Central memory CD8-positive, alpha-beta T cell (primary cell): ENCODE measurements at regions not wholly inside any gene's neighbourhood (a gene's known extent, or its start where the extent isn't known, plus 50 kb on each side); places are given as distances from the start of the nearest gene placed in this dataset.
"Not testable (repeated sequence)": the region's sequence is repeated elsewhere in the genome, so short reads cannot be mapped to it uniquely, and the experiment has no call there.

ENCODE experiments used
- ATAC-seq: fragments of 150-1000 bp; cut with Tn5 transposase; replicated peaks from 2 replicates; pipeline ENCODE4 v1.10.0; 2022; ENCODE audit warnings: mild to moderate bottlenecking, moderate FRiP score, moderate number of reproducible peaks; ENCODE audit not compliant: poor library complexity, severe bottlenecking; ENCODE audit errors: extremely low read depth
- DNase-seq, 2 donors: peaks; one replicate each; pipeline ENCODE4 v3.0.0; 2021; ENCODE audit warnings: low spot score in 2 of 2
- H3K27ac Mint-ChIP-seq: one replicate; pipeline ENCODE4 v1.8.0; 2022; ENCODE audit warnings: low read depth, mild to moderate bottlenecking, moderate library complexity, mixed read lengths
- H3K27me3 Mint-ChIP-seq: one replicate; pipeline ENCODE4 v1.8.0; 2022; ENCODE audit warnings: mixed read lengths
- H3K36me3 Mint-ChIP-seq: one replicate; pipeline ENCODE4 v1.8.0; 2022; ENCODE audit warnings: mild to moderate bottlenecking, moderate library complexity, mixed read lengths; ENCODE audit not compliant: insufficient read depth
- H3K4me1 Mint-ChIP-seq: one replicate; pipeline ENCODE4 v1.8.0; 2022; ENCODE audit warnings: mixed read lengths
- H3K4me3 Mint-ChIP-seq: one replicate; pipeline ENCODE4 v1.8.0; 2022; ENCODE audit warnings: mild to moderate bottlenecking, moderate library complexity, mixed read lengths
- H3K9me3 Mint-ChIP-seq: one replicate; pipeline ENCODE4 v1.8.0; 2022; ENCODE audit warnings: mixed read lengths

- no peak for ATAC-seq
These were observed 95.4 kb upstream of the ERRFI1 start for GRCh38 chr1:8121261-8122159.

GRCh38 chr1:8120693-8121260 is 94.7 kb upstream of the ERRFI1 start:
- H3K36me3 Mint-ChIP-seq, result no peaks in the 10 kb centered on the region
- DNase-seq, result no peak
- H3K27ac Mint-ChIP-seq, result no peak overlapping the region
- ATAC-seq, result no peak
- H3K4me3 Mint-ChIP-seq, result no peak overlapping the region
- no peaks in the 10 kb centered on the region for H3K4me1 Mint-ChIP-seq
- H3K9me3 Mint-ChIP-seq, result no peaks in the 10 kb centered on the region
- H3K27me3 Mint-ChIP-seq, result no peaks in the 10 kb centered on the region

More at GRCh38 chr1:8121261-8122159, 95.4 kb upstream of the ERRFI1 start:
- Mint-ChIP-seq H3K4me3 (no peak overlapping the region), H3K9me3 (no peaks in the 10 kb centered on the region), H3K27ac (no peak overlapping the region), H3K4me1 (no peaks in the 10 kb centered on the region), H3K27me3 (no peaks in the 10 kb centered on the region), H3K36me3 (no peaks in the 10 kb centered on the region)
- no peak for DNase-seq

DNA sequence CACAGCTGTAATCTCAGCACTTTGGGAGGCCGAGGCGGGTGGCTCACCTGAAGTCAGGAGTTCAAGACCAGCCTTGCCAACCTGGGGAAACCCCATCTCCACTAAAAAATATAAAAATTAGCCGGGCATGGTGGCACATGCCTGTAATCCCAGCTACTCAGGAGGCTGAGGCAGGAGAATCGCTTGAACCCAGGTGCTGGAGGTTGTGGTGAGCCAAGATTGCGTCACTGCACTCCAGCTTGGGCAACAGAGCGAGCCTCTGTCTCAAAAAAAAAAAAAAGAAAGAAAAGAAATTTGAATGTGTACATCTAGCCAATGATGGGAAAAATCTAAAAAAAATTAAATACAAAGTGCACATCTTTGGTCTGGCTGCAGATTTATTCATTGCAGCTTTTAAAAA is 92.6 kb upstream of the ERRFI1 start:
- H3K9me3 Mint-ChIP-seq, H3K36me3 Mint-ChIP-seq, H3K27me3 Mint-ChIP-seq, H3K27ac Mint-ChIP-seq, H3K4me3 Mint-ChIP-seq, H3K4me1 Mint-ChIP-seq, ATAC-seq, DNase-seq: not testable (repeated sequence)

- H3K36me3 Mint-ChIP-seq, result peaks cover 5% of the 10 kb centered on the region
- H3K4me1 Mint-ChIP-seq, result peaks cover 13% of the 10 kb centered on the region
- H3K27me3 Mint-ChIP-seq, result no peaks in the 10 kb centered on the region
- H3K27ac Mint-ChIP-seq, result no peak overlapping the region
- ATAC-seq, result no peak
- H3K4me3 Mint-ChIP-seq, result no peak overlapping the region
- DNase-seq, result no peak
- no peaks in the 10 kb centered on the region for H3K9me3 Mint-ChIP-seq
These were observed 91.9 kb upstream of the ERRFI1 start for GRCh38 chr1:8118031-8118451.

DNA sequence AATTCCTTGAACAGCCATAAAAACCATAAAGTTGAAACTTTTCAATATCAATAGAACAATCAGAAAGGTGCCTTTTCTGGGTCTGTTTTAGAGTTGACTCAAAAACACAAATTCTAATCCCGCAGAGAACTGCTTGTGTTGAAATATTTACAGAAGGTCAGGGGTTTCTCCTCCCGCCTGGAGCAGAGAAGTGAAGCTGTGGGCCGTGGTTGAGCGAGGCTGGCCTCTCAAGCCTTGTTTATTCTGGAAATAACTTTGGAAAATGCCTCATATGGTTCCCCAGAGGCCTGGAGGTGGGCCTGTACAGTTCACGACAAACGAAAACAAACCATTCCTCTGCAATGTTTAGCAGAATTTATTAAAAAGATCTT is 90.8 kb upstream of the ERRFI1 start:
- Mint-ChIP-seq H3K4me3 (no peak overlapping the region), H3K27me3 (no peaks in the 10 kb centered on the region), H3K27ac (no peak overlapping the region), H3K4me1 (peaks cover 22% of the 10 kb centered on the region), H3K9me3 (no peaks in the 10 kb centered on the region), H3K36me3 (peaks cover 5% of the 10 kb centered on the region)
- DNase-seq, result no peak
- ATAC-seq, result no peak

GRCh38 chr1:8115769-8116167 is 89.7 kb upstream of the ERRFI1 start:
- H3K4me3 Mint-ChIP-seq, result no peak overlapping the region
- no peaks in the 10 kb centered on the region for H3K27me3 Mint-ChIP-seq
- ATAC-seq (no peak), DNase-seq (no peak)
- H3K4me1 Mint-ChIP-seq, result peaks cover 22% of the 10 kb centered on the region
- H3K9me3 Mint-ChIP-seq, result no peaks in the 10 kb centered on the region
- no peak overlapping the region for H3K27ac Mint-ChIP-seq
- peaks cover 5% of the 10 kb centered on the region for H3K36me3 Mint-ChIP-seq

GRCh38 chr1:8115031-8115768 is 89.1 kb upstream of the ERRFI1 start:
- Mint-ChIP-seq H3K27ac (no peak overlapping the region), H3K36me3 (peaks cover 5% of the 10 kb centered on the region), H3K4me3 (no peak overlapping the region), H3K27me3 (no peaks in the 10 kb centered on the region), H3K4me1 (peaks cover 22% of the 10 kb centered on the region), H3K9me3 (no peaks in the 10 kb centered on the region)
- DNase-seq (no peak), ATAC-seq (no peak)

DNA sequence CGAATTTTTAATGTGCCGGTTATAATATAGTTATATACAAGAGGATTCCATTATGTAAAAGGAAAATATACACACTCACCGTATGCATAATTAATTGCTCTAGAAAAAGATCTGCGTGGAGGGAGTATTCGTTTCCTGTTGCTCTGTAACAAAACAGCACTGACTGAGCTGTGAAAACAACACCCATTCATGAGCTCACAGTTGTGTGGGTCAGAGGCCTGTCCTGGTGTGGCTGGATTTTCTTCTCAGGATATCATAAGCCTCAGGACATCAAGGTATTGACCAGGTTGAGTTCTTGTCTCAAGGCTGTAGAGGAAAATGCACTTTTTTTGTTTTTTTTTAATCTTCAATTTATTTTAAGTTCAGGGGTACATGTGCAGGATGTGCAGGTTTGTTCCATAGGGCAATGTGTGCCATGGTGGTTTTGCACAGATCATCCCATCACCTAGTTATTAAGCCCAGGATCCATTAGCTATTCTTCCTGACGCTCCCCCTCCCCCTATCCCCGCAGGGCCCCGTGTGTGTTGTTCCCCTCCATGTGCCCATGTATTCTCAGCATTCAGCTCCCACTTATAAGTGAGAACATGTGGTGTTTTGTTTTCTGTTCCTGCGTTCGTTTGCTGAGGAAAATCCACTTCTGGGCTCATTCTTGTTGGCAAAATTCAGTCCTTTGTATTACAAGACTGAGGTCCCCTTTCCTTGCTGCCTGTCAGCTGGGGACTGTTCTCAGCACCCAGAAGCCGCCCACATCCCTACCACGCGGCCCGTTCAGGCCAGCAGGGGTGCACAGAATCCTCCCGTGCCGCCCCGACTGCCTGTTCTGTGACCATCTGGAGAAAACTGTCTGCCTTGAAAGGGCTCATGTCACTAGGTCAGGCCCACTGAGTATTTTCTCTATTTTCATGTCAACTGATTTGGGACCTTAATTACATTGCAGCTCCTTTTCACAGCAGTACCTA is 87.4 kb upstream of the ERRFI1 start:
- H3K4me3 Mint-ChIP-seq, result peak overlapping the region; percentile 20
- peak; percentile 83 for ATAC-seq
- H3K27ac Mint-ChIP-seq, result peak overlapping the region; percentile 76

GRCh38 chr1:8112611-8113261 is 86.6 kb upstream of the ERRFI1 start:
- no peak for ATAC-seq
- Mint-ChIP-seq H3K4me1 (peaks cover 22% of the 10 kb centered on the region), H3K27ac (peak overlapping the region; percentile 76), H3K36me3 (peaks cover 5% of the 10 kb centered on the region), H3K27me3 (no peaks in the 10 kb centered on the region), H3K9me3 (no peaks in the 10 kb centered on the region), H3K4me3 (no peak overlapping the region)
- no peak for DNase-seq

More for the DNA sequence above, 87.4 kb upstream of the ERRFI1 start:
- no peak for DNase-seq
- Mint-ChIP-seq H3K4me1 (peaks cover 22% of the 10 kb centered on the region), H3K36me3 (peaks cover 5% of the 10 kb centered on the region), H3K9me3 (no peaks in the 10 kb centered on the region), H3K27me3 (no peaks in the 10 kb centered on the region)

DNA sequence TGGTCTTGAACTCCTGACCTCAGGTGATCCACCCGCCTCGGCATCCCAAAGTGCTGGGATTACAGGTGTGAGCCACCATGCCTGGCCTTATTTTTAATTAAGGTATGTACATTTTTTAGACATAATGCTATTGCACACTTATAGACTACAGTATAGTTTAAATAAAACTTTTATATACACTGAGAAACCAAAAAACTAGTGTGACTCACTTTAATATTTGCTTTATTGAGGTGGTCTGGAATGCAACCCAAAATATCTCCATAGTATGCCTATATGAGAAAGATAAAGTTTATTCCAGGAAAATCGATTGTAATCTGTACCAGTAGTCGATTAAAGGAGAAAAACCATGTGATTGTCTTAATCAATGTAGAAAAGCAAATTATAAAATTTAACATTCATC is 85.5 kb upstream of the ERRFI1 start:
- no peaks in the 10 kb centered on the region for H3K27me3 Mint-ChIP-seq
- H3K4me1 Mint-ChIP-seq, result peaks cover 22% of the 10 kb centered on the region
- no peak overlapping the region for H3K27ac Mint-ChIP-seq
- H3K4me3 Mint-ChIP-seq, result no peak overlapping the region
- peaks cover 5% of the 10 kb centered on the region for H3K36me3 Mint-ChIP-seq
- no peaks in the 10 kb centered on the region for H3K9me3 Mint-ChIP-seq
- ATAC-seq (no peak), DNase-seq (no peak)

DNA sequence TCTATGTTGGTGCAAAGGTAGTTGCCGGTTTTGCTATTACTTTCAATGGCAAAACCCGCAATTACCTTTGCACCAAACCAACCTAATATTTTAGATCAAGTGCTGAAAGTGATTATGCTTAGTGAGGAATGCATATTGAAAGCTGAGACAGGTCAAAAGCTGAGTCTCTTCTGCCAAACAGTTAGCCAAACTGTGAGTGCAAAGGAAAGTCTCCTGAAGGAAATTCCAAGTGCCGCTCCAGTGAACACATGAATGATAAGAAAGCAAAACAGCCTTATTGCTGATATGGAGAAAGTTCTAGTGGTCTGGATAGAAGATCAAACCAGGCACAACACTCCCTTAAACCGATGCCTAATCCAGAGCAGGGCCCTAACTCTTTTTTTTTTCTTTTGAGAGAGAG is 83.1 kb upstream of the ERRFI1 start:
- H3K27ac Mint-ChIP-seq, result no peak overlapping the region
- DNase-seq, result no peak
- H3K36me3 Mint-ChIP-seq, result peaks cover 8% of the 10 kb centered on the region
- no peak overlapping the region for H3K4me3 Mint-ChIP-seq
- peaks cover 22% of the 10 kb centered on the region for H3K4me1 Mint-ChIP-seq
- H3K27me3 Mint-ChIP-seq, result no peaks in the 10 kb centered on the region
- ATAC-seq, result no peak
- H3K9me3 Mint-ChIP-seq, result no peaks in the 10 kb centered on the region
